Ovary (tissue), 7 donors: ENCODE measurements at regions not wholly inside any gene's neighbourhood (a gene's known extent, or its start where the extent isn't known, plus 50 kb on each side); places are given as distances from the start of the nearest gene placed in this dataset.

Source experiments
- DNase-seq, 5 donors: peaks; one replicate each; pipeline ENCODE4 v3.0.0-alpha.2; 2019 to 2020
- H3K27ac ChIP-seq, 2 donors: fragments of 200-600 bp; one replicate each; pipeline versions ENCODE4 v1.5.1 to v1.8.0; 2019 to 2022
- H3K27me3 ChIP-seq: fragments of 200-600 bp; one replicate; pipeline ENCODE4 v1.8.0; 2022
- H3K36me3 ChIP-seq: fragments of 200-600 bp; sonication (generic); one replicate; pipeline ENCODE4 v1.5.1; 2019
- H3K4me1 ChIP-seq: one replicate; pipeline ENCODE4 v1.8.1; 2013; ENCODE audit warnings: mild to moderate bottlenecking, moderate library complexity; ENCODE audit not compliant: insufficient read depth
- H3K4me3 ChIP-seq: fragments of 200-600 bp; sonication (generic); one replicate; pipeline ENCODE4 v1.5.1; 2017
- H3K9me3 ChIP-seq, 2 donors: fragments of 200-600 bp in 1 of 2; sonication (generic) in 1 of 2; one replicate each; pipeline versions ENCODE4 v1.5.1 to v1.8.1; 2013 to 2019; ENCODE audit warnings: mild to moderate bottlenecking in 1 of 2, moderate library complexity in 1 of 2
- EP300 ChIP-seq: sonication (generic); formaldehyde crosslinking; IDR thresholded peaks from one replicate; pipeline ENCODE4 v1.6.1; 2017; ENCODE audit warnings: antibody characterized with exemption
- POLR2A ChIP-seq: fragments of 450-650 bp; IDR thresholded peaks from one replicate; pipeline ENCODE4 v1.6.1; 2017; ENCODE audit warnings: antibody characterized with exemption, mild to moderate bottlenecking, moderate library complexity
- WGBS, 3 donors: extraction: QIAGEN DNeasy Blood & Tissue Kit in 1 of 3; methylation state at CpG; one replicate each; pipeline versions ENCODE4 v1.1.5 to v1.1.7; 2013 to 2017; 5-methylcytosine and 5-hydroxymethylcytosine counted together
- intact Hi-C, 4 donors: fragments of 100-400 bp; cut with DNase I; formaldehyde crosslinking; loops; one replicate each; pipeline versions ENCODE4 v1.11.0 to v1.15.1; 2022 to 2023
- TF ChIP-seq, protein P1 (sequence below), 3 donors: fragments of 450-650 bp in 2 of 3; fragments of 200-600 bp in 1 of 3; IDR thresholded peaks; one replicate each; pipeline versions ENCODE4 v1.5.1 to v1.8.0; 2016 to 2022; ENCODE audit warnings: antibody characterized with exemption in 3 of 3, mild to moderate bottlenecking in 1 of 3
- donor health status: DM: no; HTN: no; CAD: no; lungs with moderate emphysema.
- donor health status: DM: no; HTN: no; CAD: no.
- donor health status: Bipolar disorder and iron deficiency.
- donor health status: DM: no; HTN: no; CAD: no.
- donor health status: DM: yes; HTN: yes; CAD: no.

DNA sequence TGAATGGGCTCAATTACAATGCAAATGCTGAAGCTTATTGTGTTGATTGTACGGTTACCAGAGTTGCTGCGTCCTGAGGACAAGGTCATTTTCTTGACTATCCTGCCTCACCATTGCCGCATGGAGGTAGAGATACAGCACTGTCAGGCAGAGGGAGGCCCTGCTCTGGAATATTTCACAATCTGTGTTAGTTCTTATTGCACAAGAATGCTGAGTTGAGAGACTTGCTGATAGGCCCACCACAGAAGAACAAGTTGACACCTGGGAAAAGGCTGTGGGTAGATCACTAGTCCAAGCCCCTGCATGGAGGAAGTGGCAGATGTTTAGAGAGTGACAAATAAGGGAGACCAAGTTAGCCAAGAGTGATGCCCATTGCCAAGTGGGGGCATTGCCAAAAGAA, 344.5 kb upstream of the ITGA1 start:
- Histone ChIP-seq H3K4me3 (no peak overlapping the region), H3K27me3 (no peaks in the 10 kb centered on the region), H3K4me1 (no peaks in the 10 kb centered on the region), H3K27ac (no peak overlapping the region), H3K36me3 (no peaks in the 10 kb centered on the region), H3K9me3 (no peaks in the 10 kb centered on the region)
- TF ChIP-seq POLR2A (no peak), EP300 (no peak)
- TF ChIP-seq, protein P1, sequence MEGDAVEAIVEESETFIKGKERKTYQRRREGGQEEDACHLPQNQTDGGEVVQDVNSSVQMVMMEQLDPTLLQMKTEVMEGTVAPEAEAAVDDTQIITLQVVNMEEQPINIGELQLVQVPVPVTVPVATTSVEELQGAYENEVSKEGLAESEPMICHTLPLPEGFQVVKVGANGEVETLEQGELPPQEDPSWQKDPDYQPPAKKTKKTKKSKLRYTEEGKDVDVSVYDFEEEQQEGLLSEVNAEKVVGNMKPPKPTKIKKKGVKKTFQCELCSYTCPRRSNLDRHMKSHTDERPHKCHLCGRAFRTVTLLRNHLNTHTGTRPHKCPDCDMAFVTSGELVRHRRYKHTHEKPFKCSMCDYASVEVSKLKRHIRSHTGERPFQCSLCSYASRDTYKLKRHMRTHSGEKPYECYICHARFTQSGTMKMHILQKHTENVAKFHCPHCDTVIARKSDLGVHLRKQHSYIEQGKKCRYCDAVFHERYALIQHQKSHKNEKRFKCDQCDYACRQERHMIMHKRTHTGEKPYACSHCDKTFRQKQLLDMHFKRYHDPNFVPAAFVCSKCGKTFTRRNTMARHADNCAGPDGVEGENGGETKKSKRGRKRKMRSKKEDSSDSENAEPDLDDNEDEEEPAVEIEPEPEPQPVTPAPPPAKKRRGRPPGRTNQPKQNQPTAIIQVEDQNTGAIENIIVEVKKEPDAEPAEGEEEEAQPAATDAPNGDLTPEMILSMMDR (IDR thresholded peaks at IDR 0.05), result no peak
- WGBS, 3 donors, result 85 to 90% (median 89%) methylated on average over 3 of the region's 3 CpGs
- DNase-seq, result no peak
- intact Hi-C loops, result no loop called here

DNA sequence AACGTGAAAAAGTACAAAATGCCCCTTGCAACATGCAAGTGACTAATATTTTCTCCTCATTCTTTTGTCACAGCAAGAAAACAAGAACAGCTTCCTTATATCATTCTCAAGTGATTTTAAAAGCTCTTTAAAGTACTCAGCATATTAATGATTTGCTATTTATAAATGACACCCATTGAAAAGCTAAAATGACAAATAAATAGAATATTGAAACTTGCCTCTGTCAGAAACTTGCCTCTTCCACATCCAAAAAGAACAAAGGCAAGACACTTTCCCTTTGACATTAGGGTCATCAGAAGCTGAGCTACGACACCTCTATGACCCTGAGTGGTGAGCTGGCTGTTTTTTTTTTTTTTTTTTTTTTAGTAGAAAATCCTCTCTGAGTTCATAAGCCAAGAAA, 339.6 kb upstream of the ITGA1 start:
- intact Hi-C loops, result no loop called here
- Histone ChIP-seq H3K27ac (no peak overlapping the region), H3K4me1 (no peaks in the 10 kb centered on the region), H3K36me3 (no peaks in the 10 kb centered on the region), H3K9me3 (no peaks in the 10 kb centered on the region), H3K27me3 (no peaks in the 10 kb centered on the region), H3K4me3 (no peak overlapping the region)
- no peak for DNase-seq
- 43 to 54% (median 48%) methylated on average over 2 of the region's 2 CpGs for WGBS, 3 donors
- no peak for TF ChIP-seq EP300
- TF ChIP-seq, protein P1 (IDR thresholded peaks at IDR 0.05), result no peak
- no peak for TF ChIP-seq POLR2A

DNA sequence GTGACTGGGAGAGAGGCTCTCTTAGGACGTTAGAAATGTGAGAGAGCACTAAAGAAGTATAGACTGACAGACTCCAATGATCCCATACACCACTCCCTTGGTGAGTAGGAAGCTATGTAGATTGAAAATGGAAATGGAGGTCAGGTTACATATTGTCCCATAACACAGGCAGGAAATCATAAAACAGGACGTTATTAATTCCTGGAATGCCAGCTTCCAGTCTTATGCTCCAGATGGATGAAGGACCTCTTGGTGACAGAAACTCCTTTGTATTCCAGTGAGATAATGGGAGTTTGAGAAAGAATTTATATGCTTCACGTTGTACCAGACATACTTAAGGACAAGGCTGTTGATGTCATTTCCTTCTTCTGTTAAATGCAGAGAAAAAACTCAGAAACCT, 338.2 kb upstream of the ITGA1 start:
- WGBS, 3 donors, result 40 to 51% (median 45%) methylated on average over 3 of the region's 3 CpGs
- TF ChIP-seq POLR2A (no peak), EP300 (no peak)
- TF ChIP-seq, protein P1 (IDR thresholded peaks at IDR 0.05), result no peak
- intact Hi-C loops, result no loop called here
- H3K27ac ChIP-seq, result no peak overlapping the region
- H3K36me3 ChIP-seq, result no peaks in the 10 kb centered on the region
- DNase-seq, result no peak
- no peaks in the 10 kb centered on the region for H3K4me1 ChIP-seq
- H3K4me3 ChIP-seq, result no peak overlapping the region
- H3K9me3 ChIP-seq, result no peaks in the 10 kb centered on the region
- H3K27me3 ChIP-seq, result no peaks in the 10 kb centered on the region

DNA sequence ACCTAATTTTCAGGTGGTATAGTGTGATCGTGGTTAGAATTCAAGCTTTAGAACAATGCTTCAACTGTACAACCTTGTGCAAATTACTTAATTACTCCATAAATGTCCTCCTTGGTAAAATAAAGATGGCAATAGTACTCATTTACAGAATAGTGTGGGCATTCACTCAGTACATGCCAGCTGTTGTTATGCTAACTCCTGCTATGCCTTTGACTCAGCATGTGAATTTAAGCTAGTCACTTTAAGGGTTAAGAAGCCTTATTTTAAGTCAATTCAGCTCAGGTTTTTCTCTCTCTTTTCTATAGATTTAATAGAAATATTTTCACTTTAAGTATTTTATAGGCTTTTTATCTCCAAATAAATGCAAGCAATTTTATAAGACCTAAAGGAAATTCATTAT, 335.6 kb upstream of the ITGA1 start:
- 61 to 67% (median 66%) methylated on average over 1 of the region's 1 CpG for WGBS, 3 donors
- peaks cover 6% of the 10 kb centered on the region for H3K27me3 ChIP-seq
- no peak for DNase-seq
- no peak overlapping the region for H3K4me3 ChIP-seq
- TF ChIP-seq, protein P1 (IDR thresholded peaks at IDR 0.05), result no peak
- TF ChIP-seq EP300 (no peak), POLR2A (no peak)
- intact Hi-C loops, result no loop called here
- H3K27ac ChIP-seq, result no peak overlapping the region
- no peaks in the 10 kb centered on the region for H3K4me1 ChIP-seq
- no peaks in the 10 kb centered on the region for H3K36me3 ChIP-seq
- no peaks in the 10 kb centered on the region for H3K9me3 ChIP-seq

DNA sequence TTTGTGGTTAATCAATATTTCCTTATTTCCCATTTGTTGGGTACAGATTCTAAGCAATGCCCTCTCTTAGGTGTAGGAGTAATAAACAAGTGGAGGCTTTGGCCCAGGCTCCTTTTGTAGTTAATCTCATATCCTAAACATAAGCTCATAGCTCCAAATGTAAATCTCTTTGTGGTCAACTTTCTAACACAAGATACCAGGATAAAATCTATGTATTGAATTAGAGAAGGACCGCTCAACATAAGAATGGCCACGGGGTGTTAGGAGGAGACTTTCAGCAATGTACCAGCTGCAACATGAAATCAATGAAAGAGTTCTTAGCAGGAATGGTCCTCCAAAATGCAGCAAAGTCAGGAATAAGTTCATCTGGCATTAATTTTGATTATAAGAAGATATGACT, 334.5 kb upstream of the ITGA1 start:
- TF ChIP-seq, protein P1 (IDR thresholded peaks at IDR 0.05), result no peak
- TF ChIP-seq EP300 (no peak), POLR2A (no peak)
- intact Hi-C loops, result no loop called here
- Histone ChIP-seq H3K27ac (no peak overlapping the region), H3K36me3 (no peaks in the 10 kb centered on the region), H3K27me3 (peaks cover 6% of the 10 kb centered on the region), H3K4me1 (no peaks in the 10 kb centered on the region), H3K4me3 (no peak overlapping the region), H3K9me3 (no peaks in the 10 kb centered on the region)
- 66 to 73% (median 72%) methylated on average over 2 of the region's 2 CpGs for WGBS, 3 donors
- DNase-seq, result no peak
